ENCODE measurements at regions not wholly inside any gene's neighbourhood (a gene's known extent, or its start where the extent isn't known, plus 50 kb on each side); places are given as distances from the start of the nearest gene placed in this dataset.

DNA sequence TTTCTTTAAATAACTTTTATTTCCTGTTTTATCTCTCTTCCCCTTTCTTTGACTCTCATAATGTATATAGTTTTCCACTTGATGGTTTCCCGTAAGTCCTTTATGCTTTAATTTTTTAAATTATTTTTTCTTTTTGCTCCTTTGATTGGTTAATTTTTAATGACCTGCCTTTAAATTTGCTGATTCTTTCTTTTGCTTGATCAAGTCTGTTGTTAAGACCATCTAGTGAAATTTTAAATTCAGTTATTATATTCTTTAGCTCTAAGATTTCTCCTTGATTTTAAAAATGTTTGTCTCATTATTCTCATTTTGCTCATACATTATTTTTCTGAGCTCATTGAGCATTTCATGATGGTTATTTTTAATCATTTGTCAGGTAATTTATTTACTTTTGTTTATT lies 718.6 kb downstream of the METTL15 start:
- Mint-ChIP-seq H3K4me1 (ENCODE audit: low read depth) (peaks cover 13% of the 10 kb centered on the region), H3K27me3 (ENCODE audit: low read depth) (no peaks in the 10 kb centered on the region), H3K27ac (ENCODE audit: unreplicated experiment) (no peak overlapping the region), H3K36me3 (ENCODE audit: low read depth) (peaks cover 2% of the 10 kb centered on the region), H3K4me3 (ENCODE audit: unreplicated experiment) (no peak overlapping the region), H3K9me3 (ENCODE audit: low read depth) (peaks cover 25% of the 10 kb centered on the region)
- DNase-seq (ENCODE audit: low spot score): no peak
- TF ChIP-seq, protein P1, sequence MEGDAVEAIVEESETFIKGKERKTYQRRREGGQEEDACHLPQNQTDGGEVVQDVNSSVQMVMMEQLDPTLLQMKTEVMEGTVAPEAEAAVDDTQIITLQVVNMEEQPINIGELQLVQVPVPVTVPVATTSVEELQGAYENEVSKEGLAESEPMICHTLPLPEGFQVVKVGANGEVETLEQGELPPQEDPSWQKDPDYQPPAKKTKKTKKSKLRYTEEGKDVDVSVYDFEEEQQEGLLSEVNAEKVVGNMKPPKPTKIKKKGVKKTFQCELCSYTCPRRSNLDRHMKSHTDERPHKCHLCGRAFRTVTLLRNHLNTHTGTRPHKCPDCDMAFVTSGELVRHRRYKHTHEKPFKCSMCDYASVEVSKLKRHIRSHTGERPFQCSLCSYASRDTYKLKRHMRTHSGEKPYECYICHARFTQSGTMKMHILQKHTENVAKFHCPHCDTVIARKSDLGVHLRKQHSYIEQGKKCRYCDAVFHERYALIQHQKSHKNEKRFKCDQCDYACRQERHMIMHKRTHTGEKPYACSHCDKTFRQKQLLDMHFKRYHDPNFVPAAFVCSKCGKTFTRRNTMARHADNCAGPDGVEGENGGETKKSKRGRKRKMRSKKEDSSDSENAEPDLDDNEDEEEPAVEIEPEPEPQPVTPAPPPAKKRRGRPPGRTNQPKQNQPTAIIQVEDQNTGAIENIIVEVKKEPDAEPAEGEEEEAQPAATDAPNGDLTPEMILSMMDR (IDR thresholded peaks at IDR 0.05): no peak

DNA sequence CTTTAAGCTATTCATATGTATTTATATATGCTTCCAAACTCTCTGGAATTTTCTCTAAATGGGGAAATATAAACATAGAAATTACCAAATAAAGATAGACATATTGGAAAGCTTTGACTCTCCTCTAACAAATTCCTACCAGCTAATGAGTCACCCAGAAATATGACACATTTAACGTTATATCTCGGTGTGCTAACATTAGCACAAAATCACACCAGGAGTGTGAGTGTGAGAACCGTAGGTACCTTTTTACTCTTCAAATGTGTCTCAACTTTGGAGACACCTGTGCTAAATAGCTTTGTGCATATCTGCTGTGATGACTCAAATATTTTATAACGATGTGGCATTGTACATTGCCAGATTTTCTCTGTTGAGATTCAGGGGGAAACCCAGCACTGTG lies 714.4 kb downstream of the METTL15 start:
- Mint-ChIP-seq H3K9me3 (ENCODE audit: low read depth) (peaks cover 22% of the 10 kb centered on the region), H3K27me3 (ENCODE audit: low read depth) (no peaks in the 10 kb centered on the region), H3K4me3 (ENCODE audit: unreplicated experiment) (no peak overlapping the region), H3K27ac (ENCODE audit: unreplicated experiment) (no peak overlapping the region), H3K4me1 (ENCODE audit: low read depth) (peaks cover 13% of the 10 kb centered on the region), H3K36me3 (ENCODE audit: low read depth) (peaks cover 2% of the 10 kb centered on the region)
- no peak for DNase-seq (ENCODE audit: low spot score)
- TF ChIP-seq, protein P1 (IDR thresholded peaks at IDR 0.05): no peak

DNA sequence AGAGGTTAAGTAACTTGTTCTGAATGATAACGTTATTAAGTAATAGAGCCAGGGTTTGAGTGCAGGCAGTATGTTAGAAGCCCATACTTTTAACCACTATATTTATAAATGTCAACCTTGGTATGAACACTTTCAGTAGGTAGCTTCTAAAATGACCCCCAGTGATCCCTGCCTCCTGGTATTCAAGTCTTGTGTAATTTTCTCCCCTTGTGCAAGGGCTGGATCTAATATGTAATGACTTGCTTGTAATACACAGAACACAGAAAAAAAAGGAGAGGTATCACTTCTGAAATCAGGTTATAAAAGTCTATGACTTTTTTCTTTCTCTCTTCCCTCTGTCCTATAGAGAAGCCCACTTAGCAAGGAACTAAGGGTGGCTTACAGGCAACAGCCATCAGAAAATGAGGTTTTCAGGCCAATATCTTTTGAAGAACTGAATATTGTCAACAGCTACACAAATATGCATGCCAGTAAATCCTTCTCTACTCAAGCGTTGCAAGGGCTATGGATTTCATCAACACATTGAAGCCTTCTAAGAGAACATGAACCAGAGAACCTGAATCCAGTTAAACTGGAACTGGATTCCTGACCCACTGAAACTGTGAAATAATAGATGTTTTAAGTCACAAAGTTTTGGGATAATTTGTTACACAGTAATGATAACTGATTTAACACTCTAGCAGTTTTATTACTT lies 712.3 kb downstream of the METTL15 start:
- H3K36me3 Mint-ChIP-seq (ENCODE audit: low read depth): no peaks in the 10 kb centered on the region
- no peak overlapping the region for H3K27ac Mint-ChIP-seq (ENCODE audit: unreplicated experiment)
- TF ChIP-seq, protein P1 (IDR thresholded peaks at IDR 0.05): no peak
- no peak overlapping the region for H3K4me3 Mint-ChIP-seq (ENCODE audit: unreplicated experiment)
- H3K9me3 Mint-ChIP-seq (ENCODE audit: low read depth): peaks cover 9% of the 10 kb centered on the region
- DNase-seq (ENCODE audit: low spot score): no peak
- no peaks in the 10 kb centered on the region for H3K27me3 Mint-ChIP-seq (ENCODE audit: low read depth)
- H3K4me1 Mint-ChIP-seq (ENCODE audit: low read depth): peaks cover 13% of the 10 kb centered on the region

DNA sequence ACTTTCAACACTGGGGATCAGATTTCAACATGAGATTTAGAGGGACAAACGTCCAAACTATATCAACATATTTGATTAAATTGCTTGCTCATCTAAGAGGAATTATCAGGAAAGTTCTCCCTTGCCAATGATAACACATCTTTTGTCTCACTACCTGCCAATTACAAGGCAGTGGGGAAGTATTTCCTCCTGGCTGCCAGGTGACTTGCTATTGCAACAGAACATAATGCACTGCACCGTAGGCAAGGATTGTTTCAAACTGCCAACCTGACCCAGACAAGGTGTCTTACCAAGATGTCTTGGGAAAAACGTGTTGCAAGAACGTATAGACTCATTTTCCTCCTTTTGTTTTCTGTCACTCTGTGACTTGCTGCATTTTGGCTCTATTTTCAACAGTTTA lies 711.6 kb downstream of the METTL15 start:
- Mint-ChIP-seq H3K4me3 (ENCODE audit: unreplicated experiment) (no peak overlapping the region), H3K27me3 (ENCODE audit: low read depth) (no peaks in the 10 kb centered on the region), H3K9me3 (ENCODE audit: low read depth) (peaks cover 9% of the 10 kb centered on the region), H3K27ac (ENCODE audit: unreplicated experiment) (no peak overlapping the region), H3K4me1 (ENCODE audit: low read depth) (peaks cover 13% of the 10 kb centered on the region), H3K36me3 (ENCODE audit: low read depth) (no peaks in the 10 kb centered on the region)
- no peak for DNase-seq (ENCODE audit: low spot score)
- TF ChIP-seq, protein P1 (IDR thresholded peaks at IDR 0.05): no peak

DNA sequence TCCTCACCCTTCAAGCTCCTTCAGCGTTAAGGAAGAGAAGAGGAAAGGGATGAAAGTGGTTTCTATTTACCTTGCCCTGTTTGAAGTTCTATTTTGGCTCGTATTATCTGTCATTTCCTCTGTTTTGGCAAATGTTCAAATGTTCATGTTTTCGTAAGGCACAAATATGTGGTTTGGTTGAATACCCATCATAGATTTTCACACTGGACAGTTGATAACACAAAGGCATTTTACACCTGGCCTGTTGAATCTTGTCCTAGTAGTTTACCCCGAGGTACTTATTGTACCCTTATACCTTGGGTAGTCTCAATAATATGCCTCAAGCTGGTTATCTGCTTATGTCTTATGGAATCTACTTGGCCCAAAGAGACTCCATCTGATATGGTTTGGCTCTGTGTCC lies 706.9 kb downstream of the METTL15 start:
- Mint-ChIP-seq H3K4me3 (ENCODE audit: unreplicated experiment) (no peak overlapping the region), H3K4me1 (ENCODE audit: low read depth) (no peaks in the 10 kb centered on the region), H3K9me3 (ENCODE audit: low read depth) (peaks cover 4% of the 10 kb centered on the region), H3K27me3 (ENCODE audit: low read depth) (no peaks in the 10 kb centered on the region), H3K27ac (ENCODE audit: unreplicated experiment) (no peak overlapping the region), H3K36me3 (ENCODE audit: low read depth) (no peaks in the 10 kb centered on the region)
- DNase-seq (ENCODE audit: low spot score): no peak
- TF ChIP-seq, protein P1 (IDR thresholded peaks at IDR 0.05): no peak

Measured in chondrocyte (in vitro differentiated cells).